ENCODE measurements at regions not wholly inside any gene's neighbourhood (a gene's known extent, or its start where the extent isn't known, plus 50 kb on each side); places are given as distances from the start of the nearest gene placed in this dataset.

DNA sequence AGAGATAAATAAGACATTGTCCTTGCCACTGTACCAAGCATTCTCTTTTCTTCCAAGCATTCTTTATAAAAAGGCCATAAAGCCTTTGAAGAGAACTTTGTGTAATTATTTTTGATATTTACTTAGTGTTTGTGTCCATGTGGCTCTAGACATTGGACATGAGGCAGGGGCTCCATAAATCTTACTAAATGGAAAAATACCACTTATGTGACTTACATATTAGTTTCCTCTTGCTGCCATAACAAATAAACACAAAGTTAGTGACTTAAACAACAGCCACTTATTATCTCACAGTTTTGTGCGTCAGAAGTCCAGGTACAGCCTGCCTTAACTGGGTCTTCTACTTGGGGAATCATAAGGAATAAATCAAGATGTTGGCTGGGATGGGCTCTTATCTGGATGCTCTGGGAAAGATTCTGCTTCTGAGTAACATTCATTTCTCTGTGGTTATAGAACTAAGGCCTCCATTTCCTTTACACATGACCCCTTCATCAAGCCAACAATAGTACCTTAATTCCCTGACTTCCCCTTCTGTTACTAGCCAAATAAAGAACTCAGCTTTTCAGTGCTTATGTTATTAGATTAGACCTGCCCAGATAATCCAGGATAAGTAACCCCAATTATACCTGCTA, 59.9 kb upstream of the COL8A1 start:
- TF ChIP-seq, protein P1, sequence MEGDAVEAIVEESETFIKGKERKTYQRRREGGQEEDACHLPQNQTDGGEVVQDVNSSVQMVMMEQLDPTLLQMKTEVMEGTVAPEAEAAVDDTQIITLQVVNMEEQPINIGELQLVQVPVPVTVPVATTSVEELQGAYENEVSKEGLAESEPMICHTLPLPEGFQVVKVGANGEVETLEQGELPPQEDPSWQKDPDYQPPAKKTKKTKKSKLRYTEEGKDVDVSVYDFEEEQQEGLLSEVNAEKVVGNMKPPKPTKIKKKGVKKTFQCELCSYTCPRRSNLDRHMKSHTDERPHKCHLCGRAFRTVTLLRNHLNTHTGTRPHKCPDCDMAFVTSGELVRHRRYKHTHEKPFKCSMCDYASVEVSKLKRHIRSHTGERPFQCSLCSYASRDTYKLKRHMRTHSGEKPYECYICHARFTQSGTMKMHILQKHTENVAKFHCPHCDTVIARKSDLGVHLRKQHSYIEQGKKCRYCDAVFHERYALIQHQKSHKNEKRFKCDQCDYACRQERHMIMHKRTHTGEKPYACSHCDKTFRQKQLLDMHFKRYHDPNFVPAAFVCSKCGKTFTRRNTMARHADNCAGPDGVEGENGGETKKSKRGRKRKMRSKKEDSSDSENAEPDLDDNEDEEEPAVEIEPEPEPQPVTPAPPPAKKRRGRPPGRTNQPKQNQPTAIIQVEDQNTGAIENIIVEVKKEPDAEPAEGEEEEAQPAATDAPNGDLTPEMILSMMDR (IDR thresholded peaks at IDR 0.05), result no peak
- TF ChIP-seq POLR2A (IDR thresholded peaks at IDR 0.05), result no peak
